Amniotic epithelial cell (primary cell): ENCODE measurements at regions not wholly inside any gene's neighbourhood (a gene's known extent, or its start where the extent isn't known, plus 50 kb on each side); places are given as distances from the start of the nearest gene placed in this dataset.
"Not testable (repeated sequence)": the region's sequence is repeated elsewhere in the genome, so short reads cannot be mapped to it uniquely, and the experiment has no call there.

Experiments
- DNase-seq: peaks from one replicate; pipeline ENCODE4 v3.0.0-alpha.2; 2010; ENCODE audit warnings: low read depth

- not testable (repeated sequence) for DNase-seq
Measured at GRCh38 chr21:10405331-10405730, 116.1 kb upstream of the TPTE start.

GRCh38 chr21:10409786-10410185, 111.6 kb upstream of the TPTE start:
- not testable (repeated sequence) for DNase-seq

GRCh38 chr21:10410354-10410929, 110.9 kb upstream of the TPTE start:
- DNase-seq, result not testable (repeated sequence)

DNA sequence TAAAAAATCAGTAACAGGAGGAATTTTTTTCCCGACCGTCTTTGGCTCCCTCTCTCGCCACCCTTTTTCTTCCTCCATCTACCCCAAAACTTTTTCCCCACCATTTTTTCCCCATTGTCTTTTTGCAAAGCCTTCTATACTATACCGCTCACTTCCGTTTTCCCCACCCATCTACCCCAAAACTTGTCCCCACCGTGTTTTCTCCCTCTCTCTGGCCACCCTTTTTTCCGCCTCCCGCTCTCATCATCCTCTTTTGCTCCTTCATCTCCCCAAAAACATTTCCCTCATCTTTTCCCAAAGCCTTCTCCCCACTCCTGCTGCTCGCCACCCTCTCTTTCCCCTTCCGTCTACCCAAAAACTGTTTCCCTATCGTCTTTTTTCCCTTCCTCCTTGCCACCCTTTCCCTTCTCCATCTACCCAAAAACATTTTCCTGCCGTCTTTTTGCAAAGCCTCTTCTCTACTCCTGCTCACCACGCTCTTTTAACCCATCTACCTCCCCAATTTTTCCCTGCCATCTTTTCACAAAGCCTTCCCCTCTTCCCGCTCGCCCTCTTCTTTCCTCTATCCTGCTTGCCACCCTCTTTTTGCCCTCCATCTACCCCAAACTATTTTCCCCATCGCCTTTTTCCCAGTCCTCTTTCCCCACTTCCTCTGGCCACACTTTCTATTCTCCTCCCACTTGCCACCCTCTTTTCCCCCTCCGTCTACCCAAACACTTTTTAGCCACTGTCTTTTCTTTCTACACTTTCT, 109.4 kb upstream of the TPTE start:
- DNase-seq, result not testable (repeated sequence)

DNA sequence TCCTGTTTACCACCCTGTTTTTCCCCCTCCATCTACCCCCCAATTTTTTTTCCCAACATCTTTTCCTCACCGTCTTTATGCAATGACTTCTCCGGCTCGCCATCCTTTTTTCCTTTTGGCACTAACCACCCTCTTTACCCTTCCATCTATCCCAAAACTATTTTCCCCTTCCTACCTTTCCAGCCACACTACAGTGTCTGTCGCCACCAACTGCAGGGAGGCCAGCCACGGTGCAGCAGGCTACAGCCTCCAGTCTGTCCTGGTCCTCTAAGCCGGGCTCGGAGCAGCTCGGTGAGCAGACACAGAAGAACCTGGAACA, 108.5 kb upstream of the TPTE start:
- DNase-seq, result not testable (repeated sequence)

- not testable (repeated sequence) for DNase-seq
Measured at GRCh38 chr21:10413247-10414120, 107.9 kb upstream of the TPTE start.

- not testable (repeated sequence) for DNase-seq
Measured at GRCh38 chr21:10414121-10414924, 107.1 kb upstream of the TPTE start.

DNA sequence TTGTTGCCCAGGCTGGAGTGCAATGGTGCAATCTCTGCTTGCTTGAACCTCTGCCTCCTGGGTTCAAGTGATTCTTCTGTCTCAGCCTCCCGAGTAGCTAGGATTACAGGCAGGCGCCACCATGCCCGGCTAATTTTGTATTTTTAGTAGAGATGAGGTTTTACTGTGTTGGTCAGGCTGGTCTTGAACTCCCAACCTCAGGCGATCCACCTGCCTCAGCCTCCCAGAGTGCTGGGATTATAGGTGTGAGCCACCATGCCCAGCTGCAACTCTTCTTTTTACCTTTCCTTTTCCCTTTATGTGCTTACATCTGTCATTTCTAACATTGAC, 106.5 kb upstream of the TPTE start:
- not testable (repeated sequence) for DNase-seq

DNA sequence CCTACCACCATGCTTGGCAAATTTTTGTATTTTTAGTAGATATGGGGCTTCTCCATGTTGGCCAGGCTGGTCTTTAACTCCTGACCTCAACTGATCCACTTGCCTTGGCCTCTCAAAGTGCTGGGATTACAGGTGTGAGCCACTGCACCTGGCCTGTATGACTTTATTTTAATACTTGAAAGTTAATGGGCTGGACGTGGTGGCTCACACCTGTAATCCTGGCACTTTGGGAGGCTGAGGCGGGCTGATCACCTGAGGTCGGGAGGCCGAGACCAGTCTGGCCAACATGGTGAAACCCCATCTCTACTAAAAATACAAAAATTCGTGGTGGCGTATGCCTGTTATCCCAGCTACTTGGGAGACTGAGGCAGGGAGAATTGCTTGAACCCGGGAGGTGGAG, 105.9 kb upstream of the TPTE start:
- not testable (repeated sequence) for DNase-seq

- DNase-seq, result not testable (repeated sequence)
Measured at GRCh38 chr21:10415859-10416258, 105.5 kb upstream of the TPTE start.

GRCh38 chr21:10416691-10417447, 104.5 kb upstream of the TPTE start:
- not testable (repeated sequence) for DNase-seq

- DNase-seq, result not testable (repeated sequence)
Measured at GRCh38 chr21:10417551-10418002, 103.8 kb upstream of the TPTE start.

DNA sequence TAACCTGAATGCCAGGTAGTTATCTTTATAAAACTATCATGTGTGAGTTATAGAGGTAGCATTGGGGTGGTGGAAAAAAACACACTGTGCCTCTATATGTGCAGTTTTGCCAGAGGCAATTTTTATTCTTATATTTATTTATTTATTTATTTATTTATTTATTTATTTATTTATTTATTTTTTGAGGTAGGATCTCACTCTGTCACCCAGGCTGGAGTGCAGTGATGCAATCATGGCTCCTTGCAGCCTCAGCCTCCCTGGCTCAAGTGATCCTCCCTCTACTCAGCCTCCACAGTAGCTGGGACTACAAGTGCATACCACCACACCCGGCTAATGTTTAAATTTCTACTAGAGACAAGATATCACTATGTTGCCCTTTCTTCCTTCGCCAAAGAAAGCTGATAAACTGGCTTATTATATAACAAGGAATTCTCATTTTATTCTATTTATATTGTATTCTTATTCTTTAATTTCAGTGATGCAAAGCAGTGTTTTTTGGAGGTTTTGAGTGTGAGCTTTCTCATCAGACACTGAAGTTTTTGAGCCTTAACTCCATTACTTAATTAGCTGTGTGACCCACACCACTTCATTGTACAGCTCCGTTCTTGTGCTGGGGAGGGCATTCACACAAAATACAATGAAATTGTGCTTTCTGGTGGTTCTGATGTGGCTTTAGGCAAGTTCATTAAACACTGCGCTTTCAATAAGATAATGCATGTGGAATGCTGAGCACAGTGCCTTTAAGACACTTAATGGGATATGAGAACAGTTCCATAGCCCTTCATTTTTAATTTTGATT, 102.9 kb upstream of the TPTE start:
- not testable (repeated sequence) for DNase-seq

DNA sequence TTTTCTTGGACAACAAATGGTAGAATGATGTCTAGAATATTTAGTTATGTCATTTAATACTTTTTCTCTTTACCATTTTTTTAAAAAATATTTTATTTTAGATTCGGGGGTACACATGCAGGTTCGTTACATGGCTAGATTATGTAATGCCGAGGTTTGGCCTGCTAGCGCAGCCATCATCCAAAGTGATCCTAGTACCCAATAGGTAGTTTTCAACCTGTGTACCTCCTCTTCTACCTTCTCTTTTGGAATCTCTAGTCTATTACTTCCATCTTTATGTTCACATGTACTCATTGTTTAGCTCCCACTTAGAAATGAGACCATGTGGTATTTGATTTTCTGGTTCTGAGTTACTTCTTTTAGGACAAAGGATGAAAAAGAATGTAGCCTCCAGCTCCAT, 100.2 kb upstream of the TPTE start:
- DNase-seq, result not testable (repeated sequence)

DNA sequence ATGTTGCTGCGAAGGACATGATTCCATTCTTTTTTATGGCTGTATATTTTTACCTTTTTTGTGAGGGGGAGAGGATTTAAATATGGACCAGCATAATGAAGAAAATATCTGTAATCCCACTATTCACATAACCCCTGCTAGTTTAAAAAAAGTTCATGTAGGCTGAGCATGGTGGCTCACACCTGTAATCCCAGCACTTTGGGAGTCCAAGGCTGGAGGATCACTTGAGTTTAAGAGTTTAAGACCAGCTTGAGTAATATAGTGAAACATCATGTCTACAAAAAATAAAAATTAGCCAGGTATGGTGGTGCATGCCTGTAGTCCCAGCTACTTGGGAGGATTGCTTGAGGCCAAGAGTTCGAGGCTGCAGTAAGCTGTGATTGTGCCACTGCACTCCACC, 99.8 kb upstream of the TPTE start:
- DNase-seq, result not testable (repeated sequence)

DNA sequence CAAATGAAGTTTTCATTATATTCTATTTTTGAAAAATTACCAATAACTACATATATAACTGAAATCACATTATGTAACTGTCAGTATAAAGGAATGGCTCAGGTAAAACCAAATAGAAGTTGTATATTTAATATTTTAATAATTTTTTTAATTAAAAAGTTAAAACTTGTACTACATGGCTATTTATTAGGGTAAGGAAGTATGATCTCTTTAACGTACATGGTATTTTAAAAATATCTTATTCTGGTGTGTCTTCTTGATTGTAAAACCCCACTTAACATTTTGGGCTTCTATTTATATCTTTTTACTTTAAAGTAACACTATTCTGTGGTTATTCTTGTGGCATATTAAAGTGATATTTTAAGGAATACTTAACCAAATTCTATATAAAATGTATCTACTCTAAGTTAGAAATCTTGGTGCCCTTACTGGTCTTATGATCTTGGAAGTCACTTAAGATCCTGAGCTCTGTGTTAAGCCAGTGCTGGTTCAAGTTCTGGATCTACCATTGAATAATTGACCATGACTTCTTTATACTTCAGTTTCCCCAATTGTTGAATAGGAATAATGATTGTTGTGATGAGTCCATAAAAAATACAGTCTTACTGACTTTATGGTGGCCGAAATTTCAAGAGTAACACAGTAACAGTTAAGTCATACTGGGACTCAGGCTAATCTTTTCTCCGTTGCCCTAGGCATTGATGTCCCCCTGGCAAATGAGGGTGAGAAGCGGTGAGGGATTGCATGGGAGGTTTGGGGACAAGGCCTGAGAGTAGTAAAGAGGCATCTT, 97.1 kb upstream of the TPTE start:
- DNase-seq, result not testable (repeated sequence)

GRCh38 chr21:10424887-10425145, 96.6 kb upstream of the TPTE start:
- not testable (repeated sequence) for DNase-seq

- no peak for DNase-seq
Measured at GRCh38 chr21:10425856-10426255, 95.5 kb upstream of the TPTE start.

GRCh38 chr21:10426812-10427211, 94.6 kb upstream of the TPTE start:
- DNase-seq, result not testable (repeated sequence)

- not testable (repeated sequence) for DNase-seq
Measured at GRCh38 chr21:10427277-10427676, 94.1 kb upstream of the TPTE start.
